ENCODE measurements at regions not wholly inside any gene's neighbourhood (a gene's known extent, or its start where the extent isn't known, plus 50 kb on each side); places are given as distances from the start of the nearest gene placed in this dataset.

DNA sequence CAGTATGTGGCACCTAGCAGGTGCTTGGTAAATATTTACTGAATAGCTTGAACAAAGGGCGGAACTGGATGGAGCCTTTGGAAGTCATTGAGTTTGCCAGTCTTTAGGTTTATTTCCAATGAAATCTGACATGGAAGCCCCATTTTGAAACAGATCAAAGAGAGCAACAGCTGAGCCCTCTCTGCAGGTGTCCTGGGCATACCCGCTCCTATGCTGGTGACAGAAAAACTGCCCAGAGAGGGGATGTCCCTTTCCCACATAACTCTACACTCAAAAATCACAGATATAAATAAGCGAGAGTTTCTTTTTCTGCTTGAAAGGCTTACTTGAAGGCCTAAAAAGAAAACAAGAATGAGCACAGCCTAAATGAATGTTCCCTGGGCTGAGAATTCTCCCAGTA lies 53.0 kb upstream of the RALY start:
- WGBS, 2 donors, result 80 to 86% methylated on average over 3 of the region's 3 CpGs
- Histone ChIP-seq H3K27ac (no peak overlapping the region), H3K36me3 (no peaks in the 10 kb centered on the region), H3K9me3 (no peaks in the 10 kb centered on the region), H3K4me3 (no peak overlapping the region), H3K27me3 (no peaks in the 10 kb centered on the region), H3K4me1 (no peaks in the 10 kb centered on the region)
- intact Hi-C loops (cut with DNase I), result no loop called here
- TF ChIP-seq EP300 (IDR thresholded peaks at IDR 0.05) (no peak), POLR2AphosphoS5 (IDR thresholded peaks at IDR 0.05) (no peak), POLR2A (IDR thresholded peaks at IDR 0.05) (no peak)
- TF ChIP-seq, protein P1, sequence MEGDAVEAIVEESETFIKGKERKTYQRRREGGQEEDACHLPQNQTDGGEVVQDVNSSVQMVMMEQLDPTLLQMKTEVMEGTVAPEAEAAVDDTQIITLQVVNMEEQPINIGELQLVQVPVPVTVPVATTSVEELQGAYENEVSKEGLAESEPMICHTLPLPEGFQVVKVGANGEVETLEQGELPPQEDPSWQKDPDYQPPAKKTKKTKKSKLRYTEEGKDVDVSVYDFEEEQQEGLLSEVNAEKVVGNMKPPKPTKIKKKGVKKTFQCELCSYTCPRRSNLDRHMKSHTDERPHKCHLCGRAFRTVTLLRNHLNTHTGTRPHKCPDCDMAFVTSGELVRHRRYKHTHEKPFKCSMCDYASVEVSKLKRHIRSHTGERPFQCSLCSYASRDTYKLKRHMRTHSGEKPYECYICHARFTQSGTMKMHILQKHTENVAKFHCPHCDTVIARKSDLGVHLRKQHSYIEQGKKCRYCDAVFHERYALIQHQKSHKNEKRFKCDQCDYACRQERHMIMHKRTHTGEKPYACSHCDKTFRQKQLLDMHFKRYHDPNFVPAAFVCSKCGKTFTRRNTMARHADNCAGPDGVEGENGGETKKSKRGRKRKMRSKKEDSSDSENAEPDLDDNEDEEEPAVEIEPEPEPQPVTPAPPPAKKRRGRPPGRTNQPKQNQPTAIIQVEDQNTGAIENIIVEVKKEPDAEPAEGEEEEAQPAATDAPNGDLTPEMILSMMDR (IDR thresholded peaks at IDR 0.05), result no peak
- DNase-seq, result no peak

Measured in sigmoid colon (tissue), 6 donors.